ENCODE measurements at regions not wholly inside any gene's neighbourhood (a gene's known extent, or its start where the extent isn't known, plus 50 kb on each side); places are given as distances from the start of the nearest gene placed in this dataset.
"Not testable (repeated sequence)": the region's sequence is repeated elsewhere in the genome, so short reads cannot be mapped to it uniquely, and the experiment has no call there.

DNA sequence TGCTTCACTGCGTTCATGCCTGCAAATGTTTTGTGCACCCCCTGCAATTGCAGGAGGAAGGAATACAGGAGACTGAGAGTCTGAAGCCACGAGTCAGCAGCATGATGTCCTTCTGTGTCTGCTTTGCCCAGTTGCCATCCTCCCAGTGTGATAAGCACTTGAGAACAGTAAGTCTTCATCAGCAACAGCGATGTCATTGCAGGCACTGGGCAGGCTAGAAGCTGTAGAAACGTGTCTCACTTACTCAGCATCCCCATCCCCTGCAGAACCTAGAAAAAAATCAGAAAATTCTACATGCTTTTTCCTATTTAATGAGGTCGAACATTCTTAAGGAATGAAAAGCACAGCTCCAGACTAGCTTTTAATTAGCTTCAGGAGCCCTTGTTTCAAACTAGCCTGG, 156.5 kb upstream of the LPP start:
- DNase-seq (ENCODE audit: low read depth in 2 of 2): no peak

GRCh38 chr3:187997946-187998561, 155.9 kb upstream of the LPP start:
- DNase-seq (ENCODE audit: low read depth in 2 of 2): no peak

- DNase-seq (ENCODE audit: low read depth in 2 of 2): no peak
Measured at GRCh38 chr3:187998611-187999010, 155.3 kb upstream of the LPP start.

GRCh38 chr3:187999821-188000220, 154.1 kb upstream of the LPP start:
- DNase-seq (ENCODE audit: low read depth in 2 of 2): no peak

DNA sequence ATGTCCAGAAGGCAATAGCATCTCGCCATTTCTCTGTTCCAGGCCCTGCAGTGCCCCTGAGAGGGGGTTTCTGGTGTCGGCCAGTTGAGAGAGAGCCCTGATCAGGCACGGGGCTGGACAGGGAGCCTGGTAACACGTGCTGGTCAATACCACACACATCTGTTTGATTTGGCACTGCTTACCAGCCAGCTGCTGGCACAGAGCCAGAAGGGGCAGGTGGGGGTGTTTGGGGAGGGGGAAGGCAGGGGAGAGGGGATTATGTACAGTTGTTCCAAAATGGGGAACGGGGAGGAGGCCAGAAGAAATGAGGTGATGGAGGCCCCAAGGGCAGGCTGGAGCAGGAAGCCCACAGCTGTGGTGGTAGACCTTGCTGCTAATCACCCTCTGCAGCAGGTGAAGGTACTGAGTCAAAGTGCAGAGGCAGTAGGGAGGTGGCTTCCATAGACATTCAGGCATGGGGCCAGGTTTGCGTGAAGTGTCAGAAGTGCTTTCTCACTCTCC, 153.5 kb upstream of the LPP start:
- peak in 1 of 2 donors; percentile 23 for DNase-seq (ENCODE audit: low read depth in 2 of 2)

GRCh38 chr3:188001093-188001492, 152.9 kb upstream of the LPP start:
- DNase-seq (ENCODE audit: low read depth in 2 of 2): no peak

DNA sequence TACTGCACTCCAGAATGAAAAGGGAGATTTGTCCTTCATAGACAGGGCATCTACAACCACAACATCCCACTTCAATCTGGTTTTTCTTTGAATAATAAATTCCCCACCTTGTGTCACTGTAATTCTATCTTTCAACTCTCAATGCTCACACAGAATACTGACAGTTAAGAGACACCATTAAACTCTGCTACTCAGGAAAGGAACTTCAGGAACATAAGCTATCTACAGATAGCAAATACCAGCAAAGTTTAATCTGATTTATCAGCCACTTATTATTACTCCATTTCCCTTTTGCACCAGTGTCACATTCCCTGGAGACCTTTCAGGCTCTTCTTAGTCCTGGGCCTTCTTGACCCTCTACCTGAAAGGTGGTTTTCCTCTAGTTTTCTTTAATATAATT, 152.0 kb upstream of the LPP start:
- DNase-seq (ENCODE audit: low read depth in 2 of 2): no peak

DNA sequence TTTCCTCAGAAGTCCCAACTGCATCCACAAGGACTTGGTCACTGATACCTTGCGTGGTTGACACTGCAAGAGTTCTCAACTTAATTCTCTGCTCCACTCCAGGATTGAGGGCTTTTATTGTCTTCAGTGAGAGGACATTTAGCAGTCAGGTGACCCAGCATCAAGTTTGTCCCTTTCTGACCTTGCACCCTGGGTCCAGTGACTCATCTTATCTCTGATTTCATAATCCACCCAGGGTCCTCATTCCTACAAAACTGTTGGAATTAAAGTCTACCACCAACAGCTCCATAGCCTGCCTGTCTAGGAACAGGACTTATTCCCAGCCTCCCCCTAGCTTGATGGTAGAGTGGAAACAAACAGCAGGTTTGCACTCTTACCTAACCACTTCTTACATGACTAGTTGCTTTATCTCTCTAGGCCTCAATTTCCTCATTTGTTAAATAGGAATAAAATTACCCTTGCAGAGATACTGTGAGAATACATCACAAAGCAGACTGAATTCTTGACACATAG, 151.3 kb upstream of the LPP start:
- DNase-seq (ENCODE audit: low read depth in 2 of 2): no peak

DNA sequence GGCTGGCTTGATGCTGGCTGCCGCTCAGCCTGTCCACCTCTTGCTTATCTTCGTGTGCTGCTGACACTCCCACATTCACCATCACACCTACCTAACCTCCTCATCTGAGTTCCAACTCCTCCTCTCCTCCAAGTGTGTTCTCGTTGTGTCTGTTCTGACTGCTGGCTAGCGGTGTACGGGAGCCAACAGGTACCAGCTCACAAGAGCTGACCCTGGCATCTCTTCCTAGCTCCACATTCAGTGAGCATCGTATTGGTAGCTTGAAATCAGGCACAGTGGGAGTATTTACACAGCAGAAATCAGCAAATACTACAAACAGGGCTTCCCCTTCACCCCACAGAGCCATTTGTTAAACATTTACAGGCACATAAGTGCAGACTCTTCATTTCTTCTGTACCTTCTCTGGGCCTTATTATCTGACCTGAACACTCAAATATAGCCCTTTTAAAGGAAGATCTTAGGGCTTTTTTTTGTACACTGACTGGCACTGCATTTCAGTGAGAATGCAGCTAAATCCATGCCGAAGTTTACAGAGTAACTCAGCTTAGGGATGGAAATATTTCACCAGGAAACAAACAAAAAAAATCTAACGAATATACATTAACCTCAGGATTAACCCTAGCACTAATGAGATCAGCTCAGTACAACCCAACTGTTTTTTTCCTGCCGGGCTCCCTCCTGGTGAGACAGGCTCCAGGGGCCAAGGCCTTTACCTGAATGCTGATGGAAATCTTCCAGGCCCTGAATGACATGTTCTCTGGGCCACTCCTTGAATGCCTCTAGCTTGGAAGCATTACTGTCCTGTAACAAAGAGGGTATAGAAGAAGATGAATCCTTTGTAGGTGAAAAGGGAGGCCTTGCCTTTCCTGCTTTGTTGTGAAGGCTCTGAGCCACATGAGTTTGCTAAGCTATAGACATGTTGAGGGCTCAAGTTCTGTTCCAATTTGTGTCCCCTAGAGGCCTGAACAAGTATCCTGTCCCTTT, 150.5 kb upstream of the LPP start:
- no peak for DNase-seq (ENCODE audit: low read depth in 2 of 2)

DNA sequence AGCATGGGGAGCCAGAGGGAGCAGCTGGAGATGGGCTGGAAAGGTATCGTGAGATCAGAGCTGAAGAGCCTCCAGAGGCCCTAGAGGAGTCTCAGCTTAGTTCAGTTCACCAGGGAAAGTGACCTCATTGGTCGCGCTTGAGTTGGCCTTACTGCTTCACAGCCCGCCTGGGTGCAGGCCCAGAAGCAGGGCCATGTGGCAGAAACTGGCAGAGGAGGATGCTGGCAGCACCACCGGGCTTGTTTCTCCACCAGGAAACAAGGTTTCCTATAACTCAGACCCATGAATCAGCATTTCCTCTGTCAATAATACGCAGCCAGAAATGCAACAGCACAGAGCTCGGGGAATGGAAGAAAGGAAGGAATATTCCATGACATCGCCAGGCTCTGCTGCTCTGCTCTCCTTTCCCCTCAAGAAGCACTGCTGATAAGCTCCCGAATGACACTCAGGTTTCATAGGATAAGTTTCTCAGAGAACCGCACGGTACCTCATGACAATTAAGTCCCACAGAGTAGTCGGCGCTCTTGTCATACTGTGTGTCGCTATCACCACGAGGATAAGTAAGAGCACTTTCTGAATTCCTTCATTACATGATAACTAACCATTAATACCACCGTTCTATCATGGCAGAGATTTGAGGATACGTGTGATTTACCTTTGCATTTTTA, 147.1 kb upstream of the LPP start:
- DNase-seq (ENCODE audit: low read depth in 2 of 2): peak; percentile 31 to 94

GRCh38 chr3:188007897-188008296, 146.1 kb upstream of the LPP start:
- no peak for DNase-seq (ENCODE audit: low read depth in 2 of 2)

DNA sequence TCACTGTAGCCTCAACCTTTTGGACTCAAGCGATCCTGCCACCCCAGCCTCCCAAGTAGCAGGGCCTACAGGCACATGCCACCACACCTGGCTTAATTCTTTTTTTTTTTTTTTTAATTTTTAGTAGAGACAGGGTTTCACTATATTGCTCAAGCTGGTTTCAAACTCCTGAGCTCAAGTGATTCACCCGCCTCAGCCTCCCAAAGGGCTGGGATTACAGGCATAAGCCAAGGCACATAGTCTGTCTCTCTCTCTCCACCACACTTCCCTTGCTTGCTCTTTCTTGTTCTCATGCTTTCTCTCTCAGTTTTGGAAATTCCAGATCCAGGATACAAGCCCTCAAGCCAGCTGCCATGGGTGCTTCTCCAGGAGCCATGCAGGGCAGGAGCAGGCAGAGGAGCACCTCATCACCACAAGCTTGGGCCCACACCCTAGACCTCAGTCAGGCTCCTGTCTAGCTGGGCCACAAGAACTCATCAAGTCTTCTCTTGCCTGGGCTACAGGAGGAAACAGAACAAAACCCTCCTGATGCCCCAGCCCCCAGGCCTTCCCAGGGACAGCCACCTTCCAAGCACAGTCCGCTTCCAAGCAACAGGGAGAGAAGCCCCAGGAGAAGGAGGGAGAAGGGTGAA, 145.3 kb upstream of the LPP start:
- no peak for DNase-seq (ENCODE audit: low read depth in 2 of 2)

GRCh38 chr3:188010478-188010877, 143.5 kb upstream of the LPP start:
- DNase-seq (ENCODE audit: low read depth in 2 of 2): no peak

GRCh38 chr3:188019727-188020126, 134.2 kb upstream of the LPP start:
- no peak for DNase-seq (ENCODE audit: low read depth in 2 of 2)

DNA sequence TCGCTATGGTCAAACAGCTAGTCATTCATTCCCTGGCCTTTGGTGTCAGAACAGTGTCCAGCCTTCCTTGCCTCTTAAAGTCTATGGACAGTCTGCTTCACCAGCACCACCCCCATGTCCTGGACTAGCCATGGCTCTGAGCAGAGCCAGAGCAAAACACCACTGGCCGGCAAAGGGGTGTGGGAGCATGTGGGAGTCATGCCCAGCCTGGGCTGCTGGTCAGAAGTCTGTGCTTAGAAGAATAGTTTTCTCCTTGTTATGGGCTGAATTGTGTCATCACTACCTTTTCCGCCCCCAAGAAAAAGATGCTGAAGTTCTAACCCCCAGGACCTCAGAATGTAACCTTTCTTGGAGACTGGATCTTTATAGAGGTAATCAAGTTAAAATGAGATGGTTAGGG, 132.9 kb upstream of the LPP start:
- DNase-seq (ENCODE audit: low read depth in 2 of 2): no peak

DNA sequence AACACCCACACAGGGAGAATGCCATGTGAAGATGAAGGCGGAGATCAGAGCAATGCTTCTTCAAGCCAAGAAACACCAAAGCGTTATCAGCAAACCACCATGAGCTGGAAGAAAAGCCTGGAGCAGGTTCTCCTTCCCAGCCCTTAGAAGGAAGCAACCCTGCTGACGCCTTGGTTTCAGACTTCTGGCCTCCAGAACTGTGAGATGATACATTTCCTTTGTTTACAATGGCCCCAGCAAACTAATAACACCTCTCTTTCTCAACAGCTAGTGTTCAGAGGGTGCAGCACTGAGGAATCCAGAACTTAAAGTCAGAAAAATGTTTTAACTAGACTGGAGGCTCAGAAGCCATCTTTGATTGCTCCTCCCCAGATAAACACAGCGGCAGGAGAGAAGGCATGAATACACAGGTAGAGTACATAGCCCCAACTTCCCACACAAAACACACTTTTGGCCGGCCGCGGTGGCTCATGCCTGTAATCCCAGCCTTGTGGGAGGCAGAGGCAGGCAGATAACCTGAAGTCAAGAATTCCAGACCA, 132.4 kb upstream of the LPP start:
- peak in 1 of 2 donors; percentile 53 for DNase-seq (ENCODE audit: low read depth in 2 of 2)

- not testable (repeated sequence) for DNase-seq (ENCODE audit: low read depth in 2 of 2)
Measured at GRCh38 chr3:188022902-188023301, 131.1 kb upstream of the LPP start.

GRCh38 chr3:188025555-188025954, 128.4 kb upstream of the LPP start:
- DNase-seq (ENCODE audit: low read depth in 2 of 2): no peak

- DNase-seq (ENCODE audit: low read depth in 2 of 2): no peak
Measured at GRCh38 chr3:188026191-188026968, 127.6 kb upstream of the LPP start.

- DNase-seq (ENCODE audit: low read depth in 2 of 2): no peak
Measured at GRCh38 chr3:188031121-188031520, 122.8 kb upstream of the LPP start.

All from dermis microvascular lymphatic vessel endothelial cell (primary cell).